ENCODE measurements at regions not wholly inside any gene's neighbourhood (a gene's known extent, or its start where the extent isn't known, plus 50 kb on each side); places are given as distances from the start of the nearest gene placed in this dataset.

DNA sequence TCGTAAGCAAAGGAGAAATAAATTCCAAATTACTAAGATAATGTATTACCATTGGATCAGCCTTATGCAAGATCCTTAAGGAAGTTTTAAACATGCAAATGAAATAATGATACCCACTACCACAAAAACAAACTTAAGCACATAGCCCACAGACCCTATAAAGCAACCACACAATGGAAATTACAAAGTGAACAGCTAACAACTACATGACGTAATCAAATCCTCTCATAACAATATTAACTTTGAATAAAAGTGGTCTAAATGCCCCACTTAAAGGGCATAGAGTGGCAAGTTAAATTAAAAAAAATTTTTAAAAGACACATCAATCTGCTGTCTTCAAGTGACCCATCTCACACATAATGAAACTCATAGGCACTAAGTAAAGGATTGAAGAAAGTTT, 397.3 kb upstream of the SEMA3A start:
- Histone ChIP-seq H3K4me3 (ENCODE audit: low read length in 3 of 3) (no peak overlapping the region), H3K9me3 (ENCODE audit: control insufficient read depth in 2 of 3, insufficient read depth in 1 of 3, low read length in 3 of 3) (no peaks in the 10 kb centered on the region), H3K9ac (ENCODE audit: low read length in 3 of 3) (no peak overlapping the region), H3K4me1 (ENCODE audit: control insufficient read depth in 2 of 3, insufficient read depth in 2 of 3, low read depth in 1 of 3, low read length in 3 of 3) (no peaks in the 10 kb centered on the region), H3K27me3 (ENCODE audit: control insufficient read depth, insufficient read depth, low read length) (no peaks in the 10 kb centered on the region), H3K27ac (ENCODE audit: low read depth in 2 of 2, low read length in 2 of 2) (no peak overlapping the region), H3K36me3 (ENCODE audit: control insufficient read depth in 2 of 3, insufficient read depth in 3 of 3, low read length in 3 of 3) (no peaks in the 10 kb centered on the region)
- TF ChIP-seq, protein P1, sequence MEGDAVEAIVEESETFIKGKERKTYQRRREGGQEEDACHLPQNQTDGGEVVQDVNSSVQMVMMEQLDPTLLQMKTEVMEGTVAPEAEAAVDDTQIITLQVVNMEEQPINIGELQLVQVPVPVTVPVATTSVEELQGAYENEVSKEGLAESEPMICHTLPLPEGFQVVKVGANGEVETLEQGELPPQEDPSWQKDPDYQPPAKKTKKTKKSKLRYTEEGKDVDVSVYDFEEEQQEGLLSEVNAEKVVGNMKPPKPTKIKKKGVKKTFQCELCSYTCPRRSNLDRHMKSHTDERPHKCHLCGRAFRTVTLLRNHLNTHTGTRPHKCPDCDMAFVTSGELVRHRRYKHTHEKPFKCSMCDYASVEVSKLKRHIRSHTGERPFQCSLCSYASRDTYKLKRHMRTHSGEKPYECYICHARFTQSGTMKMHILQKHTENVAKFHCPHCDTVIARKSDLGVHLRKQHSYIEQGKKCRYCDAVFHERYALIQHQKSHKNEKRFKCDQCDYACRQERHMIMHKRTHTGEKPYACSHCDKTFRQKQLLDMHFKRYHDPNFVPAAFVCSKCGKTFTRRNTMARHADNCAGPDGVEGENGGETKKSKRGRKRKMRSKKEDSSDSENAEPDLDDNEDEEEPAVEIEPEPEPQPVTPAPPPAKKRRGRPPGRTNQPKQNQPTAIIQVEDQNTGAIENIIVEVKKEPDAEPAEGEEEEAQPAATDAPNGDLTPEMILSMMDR (IDR thresholded peaks at IDR 0.05; ENCODE audit: borderline replicate concordance, extremely low read depth, insufficient read depth), result no peak
- FAIRE-seq (no peak), DNase-seq (no peak)
- intact Hi-C loops (cut with DNase I), result no loop called here

DNA sequence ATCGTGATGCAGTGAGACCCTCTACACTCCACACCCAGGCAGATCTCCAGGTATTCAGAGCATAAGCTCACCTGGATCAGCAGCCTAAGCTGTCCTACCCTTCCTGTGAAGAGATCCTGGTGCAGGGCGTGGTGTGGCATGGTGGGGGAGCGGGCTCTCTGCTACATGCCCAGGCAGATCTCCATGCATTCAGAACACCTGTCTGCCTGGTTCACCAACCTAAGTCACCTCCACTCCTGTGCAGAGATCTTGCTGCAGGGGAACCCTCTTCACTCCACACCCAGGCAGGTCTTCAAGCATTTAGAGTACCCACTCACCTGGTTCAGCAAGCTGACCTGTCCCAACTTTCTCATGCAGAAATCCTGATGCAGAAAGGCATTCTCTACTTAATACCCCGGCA, 394.4 kb upstream of the SEMA3A start:
- DNase-seq (no peak), FAIRE-seq (no peak)
- no peak overlapping the region for H3K9ac ChIP-seq (ENCODE audit: low read length in 3 of 3)
- no peaks in the 10 kb centered on the region for H3K4me1 ChIP-seq (ENCODE audit: control insufficient read depth in 2 of 3, insufficient read depth in 2 of 3, low read depth in 1 of 3, low read length in 3 of 3)
- H3K36me3 ChIP-seq (ENCODE audit: control insufficient read depth in 2 of 3, insufficient read depth in 3 of 3, low read length in 3 of 3), result no peaks in the 10 kb centered on the region
- H3K27me3 ChIP-seq (ENCODE audit: control insufficient read depth, insufficient read depth, low read length), result no peaks in the 10 kb centered on the region
- no peaks in the 10 kb centered on the region for H3K9me3 ChIP-seq (ENCODE audit: control insufficient read depth in 2 of 3, insufficient read depth in 1 of 3, low read length in 3 of 3)
- intact Hi-C loops (cut with DNase I), result no loop called here
- H3K4me3 ChIP-seq (ENCODE audit: low read length in 3 of 3), result no peak overlapping the region
- TF ChIP-seq, protein P1 (IDR thresholded peaks at IDR 0.05; ENCODE audit: borderline replicate concordance, extremely low read depth, insufficient read depth), result no peak
- H3K27ac ChIP-seq (ENCODE audit: low read depth in 2 of 2, low read length in 2 of 2), result no peak overlapping the region

DNA sequence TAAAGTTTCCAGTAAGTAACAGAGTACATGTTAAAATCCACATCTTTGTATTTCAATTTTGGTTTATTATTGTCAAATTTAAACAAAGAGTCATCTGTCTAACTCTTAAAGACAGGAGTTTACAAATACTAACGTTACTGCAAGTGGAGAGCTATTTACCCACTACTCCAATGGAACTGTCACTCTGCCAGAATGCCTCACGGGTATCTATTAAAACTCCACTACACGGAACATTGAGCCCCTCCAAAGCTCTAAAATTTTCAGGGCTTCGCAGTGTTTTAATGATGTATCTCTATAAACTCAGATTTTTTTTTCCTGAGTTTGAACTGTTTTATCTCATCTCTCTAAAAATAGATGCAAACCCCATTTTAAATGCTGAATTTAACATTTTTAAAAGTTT, 388.7 kb upstream of the SEMA3A start:
- H3K27me3 ChIP-seq (ENCODE audit: control insufficient read depth, insufficient read depth, low read length), result no peaks in the 10 kb centered on the region
- TF ChIP-seq, protein P1 (IDR thresholded peaks at IDR 0.05; ENCODE audit: borderline replicate concordance, extremely low read depth, insufficient read depth), result no peak
- no peaks in the 10 kb centered on the region for H3K4me1 ChIP-seq (ENCODE audit: control insufficient read depth in 2 of 3, insufficient read depth in 2 of 3, low read depth in 1 of 3, low read length in 3 of 3)
- H3K9me3 ChIP-seq (ENCODE audit: control insufficient read depth in 2 of 3, insufficient read depth in 1 of 3, low read length in 3 of 3), result no peaks in the 10 kb centered on the region
- H3K9ac ChIP-seq (ENCODE audit: low read length in 3 of 3), result no peak overlapping the region
- H3K27ac ChIP-seq (ENCODE audit: low read depth in 2 of 2, low read length in 2 of 2), result no peak overlapping the region
- intact Hi-C loops (cut with DNase I), result no loop called here
- DNase-seq (no peak), FAIRE-seq (no peak)
- H3K36me3 ChIP-seq (ENCODE audit: control insufficient read depth in 2 of 3, insufficient read depth in 3 of 3, low read length in 3 of 3), result no peaks in the 10 kb centered on the region
- H3K4me3 ChIP-seq (ENCODE audit: low read length in 3 of 3), result no peak overlapping the region

DNA sequence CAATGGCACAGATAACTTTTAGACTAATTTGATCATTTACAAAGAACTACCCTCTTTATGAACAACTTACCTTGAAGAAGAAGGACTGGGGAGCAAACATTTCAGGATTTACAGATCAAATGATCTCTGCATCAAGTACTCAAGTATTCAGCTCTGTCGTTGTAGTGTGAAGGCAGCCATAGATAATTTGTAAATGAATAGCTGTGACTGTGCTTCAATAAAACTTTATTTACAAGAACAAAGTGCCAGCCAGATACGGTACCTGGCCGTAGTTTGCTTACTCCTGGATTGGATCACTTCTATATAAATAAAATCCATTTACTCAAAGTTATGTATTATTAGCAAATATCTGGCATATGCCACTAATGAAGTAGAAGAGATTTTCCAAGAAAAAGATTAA, 388.2 kb upstream of the SEMA3A start:
- DNase-seq (no peak), FAIRE-seq (no peak)
- no peak overlapping the region for H3K9ac ChIP-seq (ENCODE audit: low read length in 3 of 3)
- H3K9me3 ChIP-seq (ENCODE audit: control insufficient read depth in 2 of 3, insufficient read depth in 1 of 3, low read length in 3 of 3), result no peaks in the 10 kb centered on the region
- H3K4me1 ChIP-seq (ENCODE audit: control insufficient read depth in 2 of 3, insufficient read depth in 2 of 3, low read depth in 1 of 3, low read length in 3 of 3), result no peaks in the 10 kb centered on the region
- no peak overlapping the region for H3K4me3 ChIP-seq (ENCODE audit: low read length in 3 of 3)
- intact Hi-C loops (cut with DNase I), result no loop called here
- no peak overlapping the region for H3K27ac ChIP-seq (ENCODE audit: low read depth in 2 of 2, low read length in 2 of 2)
- no peaks in the 10 kb centered on the region for H3K27me3 ChIP-seq (ENCODE audit: control insufficient read depth, insufficient read depth, low read length)
- no peaks in the 10 kb centered on the region for H3K36me3 ChIP-seq (ENCODE audit: control insufficient read depth in 2 of 3, insufficient read depth in 3 of 3, low read length in 3 of 3)
- TF ChIP-seq, protein P1 (IDR thresholded peaks at IDR 0.05; ENCODE audit: borderline replicate concordance, extremely low read depth, insufficient read depth), result no peak

Measured in kidney (tissue), 13 donors.